ENCODE measurements at regions not wholly inside any gene's neighbourhood (a gene's known extent, or its start where the extent isn't known, plus 50 kb on each side); places are given as distances from the start of the nearest gene placed in this dataset.

GRCh38 chr11:81224396-81224795 lies 1509.3 kb downstream of the FAM181B start:
- no peaks in the 10 kb centered on the region for H3K27me3 ChIP-seq (ENCODE audit: control insufficient read depth, insufficient read depth, low read length)
- no peak for DNase-seq (ENCODE audit: low read depth)
- TF ChIP-seq CTCF (IDR thresholded peaks at IDR 0.05; ENCODE audit: insufficient read depth, low read length, poor library complexity, severe bottlenecking) = no peak
- H3K36me3 ChIP-seq (ENCODE audit: control insufficient read depth, insufficient read depth, low read length) = no peaks in the 10 kb centered on the region
- no peak overlapping the region for H3K4me3 ChIP-seq (ENCODE audit: low read depth, low read length)

- Histone ChIP-seq H3K4me3 (ENCODE audit: low read depth, low read length) (no peak overlapping the region), H3K36me3 (ENCODE audit: control insufficient read depth, insufficient read depth, low read length) (no peaks in the 10 kb centered on the region), H3K27me3 (ENCODE audit: control insufficient read depth, insufficient read depth, low read length) (no peaks in the 10 kb centered on the region)
- DNase-seq (ENCODE audit: low read depth) = no peak
- TF ChIP-seq CTCF (IDR thresholded peaks at IDR 0.05; ENCODE audit: insufficient read depth, low read length, poor library complexity, severe bottlenecking) = no peak
Observed at GRCh38 chr11:81222491-81222890, 1511.2 kb downstream of the FAM181B start.

- Histone ChIP-seq H3K4me3 (ENCODE audit: low read depth, low read length) (no peak overlapping the region), H3K36me3 (ENCODE audit: control insufficient read depth, insufficient read depth, low read length) (no peaks in the 10 kb centered on the region), H3K27me3 (ENCODE audit: control insufficient read depth, insufficient read depth, low read length) (no peaks in the 10 kb centered on the region)
- no peak for DNase-seq (ENCODE audit: low read depth)
- TF ChIP-seq CTCF (IDR thresholded peaks at IDR 0.05; ENCODE audit: insufficient read depth, low read length, poor library complexity, severe bottlenecking) = no peak
Observed at GRCh38 chr11:81220146-81220895, 1513.3 kb downstream of the FAM181B start.

GRCh38 chr11:81219661-81220060 lies 1514.0 kb downstream of the FAM181B start:
- DNase-seq (ENCODE audit: low read depth) = no peak
- no peaks in the 10 kb centered on the region for H3K36me3 ChIP-seq (ENCODE audit: control insufficient read depth, insufficient read depth, low read length)

GRCh38 chr11:81218440-81218839 lies 1515.2 kb downstream of the FAM181B start:
- Histone ChIP-seq H3K36me3 (ENCODE audit: control insufficient read depth, insufficient read depth, low read length) (no peaks in the 10 kb centered on the region), H3K27me3 (ENCODE audit: control insufficient read depth, insufficient read depth, low read length) (no peaks in the 10 kb centered on the region), H3K4me3 (ENCODE audit: low read depth, low read length) (no peak overlapping the region)
- TF ChIP-seq CTCF (IDR thresholded peaks at IDR 0.05; ENCODE audit: insufficient read depth, low read length, poor library complexity, severe bottlenecking) = no peak
- no peak for DNase-seq (ENCODE audit: low read depth)

More at GRCh38 chr11:81219661-81220060, 1514.0 kb downstream of the FAM181B start:
- TF ChIP-seq CTCF (IDR thresholded peaks at IDR 0.05; ENCODE audit: insufficient read depth, low read length, poor library complexity, severe bottlenecking) = no peak
- Histone ChIP-seq H3K27me3 (ENCODE audit: control insufficient read depth, insufficient read depth, low read length) (no peaks in the 10 kb centered on the region), H3K4me3 (ENCODE audit: low read depth, low read length) (no peak overlapping the region)

GRCh38 chr11:81211050-81211449 lies 1522.6 kb downstream of the FAM181B start:
- no peaks in the 10 kb centered on the region for H3K27me3 ChIP-seq (ENCODE audit: control insufficient read depth, insufficient read depth, low read length)
- no peak for DNase-seq (ENCODE audit: low read depth)
- no peak overlapping the region for H3K4me3 ChIP-seq (ENCODE audit: low read depth, low read length)
- TF ChIP-seq CTCF (IDR thresholded peaks at IDR 0.05; ENCODE audit: insufficient read depth, low read length, poor library complexity, severe bottlenecking) = no peak
- H3K36me3 ChIP-seq (ENCODE audit: control insufficient read depth, insufficient read depth, low read length) = no peaks in the 10 kb centered on the region
